Activated T-cell treated with anti-CD3 and anti-CD28 coated beads, Interleukin-2, amount 50 U/mL, for 48 hours (primary cell): ENCODE measurements at regions not wholly inside any gene's neighbourhood (a gene's known extent, or its start where the extent isn't known, plus 50 kb on each side); places are given as distances from the start of the nearest gene placed in this dataset.
"Not testable (repeated sequence)": the region's sequence is repeated elsewhere in the genome, so short reads cannot be mapped to it uniquely, and the experiment has no call there.

Experiments used
- DNase-seq, 2 experiments: peaks; one replicate each; pipeline ENCODE4 v3.0.0-alpha.2; 2020

DNA sequence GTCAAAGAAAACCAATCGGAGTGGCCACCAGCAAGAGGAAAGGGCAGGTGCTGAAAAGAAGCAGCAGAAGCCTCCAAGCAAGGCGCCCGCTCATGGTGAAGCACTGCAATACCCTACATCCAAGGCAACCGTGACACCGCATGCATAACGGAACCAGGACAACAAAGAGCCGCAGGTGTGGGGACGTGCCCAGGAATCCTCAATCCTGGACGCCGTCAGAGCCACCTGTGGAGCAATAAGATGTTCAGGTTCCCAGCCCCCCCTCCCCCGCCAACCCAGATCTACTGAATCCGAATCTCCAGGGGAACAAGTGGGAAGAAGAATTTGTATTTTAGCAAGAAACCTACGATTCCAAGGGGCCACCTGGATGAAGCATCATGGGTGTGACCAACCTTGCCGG, 70.8 kb downstream of the SHANK2 start:
- no peak for DNase-seq

DNA sequence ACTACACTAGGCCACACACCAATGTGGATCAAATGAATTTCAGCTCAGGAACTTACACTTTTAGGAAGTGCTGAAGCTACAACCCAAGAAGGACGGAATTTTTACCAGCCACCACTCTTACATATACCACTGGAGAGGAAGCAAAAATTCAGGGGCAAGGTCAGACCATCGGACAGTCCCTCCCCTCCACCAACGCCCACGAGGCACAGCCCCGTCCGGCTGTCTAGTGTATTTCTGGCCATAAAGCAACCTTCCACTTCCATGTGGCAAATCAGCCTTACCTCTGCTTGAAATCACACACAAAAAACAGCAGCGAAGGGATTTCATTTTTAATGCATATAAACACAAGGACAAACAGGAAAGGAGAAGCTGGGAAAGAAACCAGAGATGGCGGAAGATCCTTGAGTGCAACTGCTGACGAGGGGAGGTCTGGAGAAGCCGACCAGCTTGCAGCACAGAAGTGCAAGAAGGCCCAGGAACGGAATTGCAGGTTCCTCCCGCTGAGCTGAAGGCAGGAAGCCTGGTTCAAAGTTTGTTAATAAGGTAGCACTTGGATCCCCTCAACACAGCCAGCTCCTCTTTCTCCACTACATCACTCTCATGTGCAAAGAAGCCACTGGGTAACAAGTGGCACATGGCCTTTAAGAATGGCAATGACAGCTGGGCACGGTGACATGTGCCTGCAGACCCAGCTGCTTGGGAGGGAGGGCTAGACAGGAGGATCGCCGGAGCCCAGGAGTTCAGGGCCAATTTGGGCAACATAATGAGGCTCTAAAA, 71.5 kb downstream of the SHANK2 start:
- no peak for DNase-seq

DNA sequence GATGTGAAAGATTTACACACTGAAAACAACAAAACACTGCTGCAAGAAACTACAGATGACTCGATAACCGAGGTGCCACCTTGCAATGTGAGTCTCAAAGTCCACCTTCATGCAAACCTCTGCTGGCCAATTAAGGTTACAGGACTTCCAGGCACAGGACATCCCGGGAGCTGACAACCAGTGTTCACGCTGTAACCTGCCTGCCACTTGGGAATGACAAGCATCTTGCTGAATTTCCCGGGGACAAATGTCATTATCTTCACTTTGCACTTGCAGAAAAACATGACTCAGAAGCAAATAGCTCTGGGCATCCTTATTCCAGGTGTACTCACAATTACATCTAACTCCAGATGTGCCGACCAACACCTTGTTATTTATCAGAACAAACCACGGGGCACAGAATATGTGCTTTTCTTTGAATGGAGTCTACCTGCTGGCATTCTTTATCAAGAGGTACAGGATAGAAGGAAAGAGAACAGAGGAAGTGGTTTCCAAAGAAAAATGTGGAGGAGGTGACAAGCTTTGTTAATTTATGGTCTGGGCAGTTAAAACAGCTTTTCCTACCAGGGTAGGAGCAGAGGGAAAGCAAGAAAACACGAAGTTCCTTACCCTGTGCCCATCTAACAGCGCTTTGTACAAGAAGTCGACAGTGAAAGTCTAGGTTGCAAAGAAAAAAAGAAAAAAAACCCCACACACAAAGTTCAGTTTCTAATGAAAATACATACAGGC, 72.3 kb downstream of the SHANK2 start:
- DNase-seq = no peak

DNA sequence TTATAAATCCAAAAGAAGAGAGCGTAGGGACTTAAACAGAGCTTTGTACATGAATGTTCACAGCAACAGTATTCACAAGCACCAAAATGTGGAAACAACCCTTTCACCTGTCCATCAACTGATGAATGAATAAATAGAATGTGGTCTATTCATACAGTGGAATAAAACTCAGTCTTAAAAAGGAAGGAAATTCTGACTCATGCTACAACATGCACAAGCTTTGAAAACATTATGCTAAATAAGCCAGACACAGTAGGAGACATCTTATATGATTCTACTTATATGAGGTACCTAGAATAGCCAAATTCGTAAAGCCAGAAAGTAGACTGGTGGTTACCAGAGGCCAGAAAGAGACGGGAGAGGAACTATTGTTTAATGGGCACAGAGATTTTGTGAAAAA, 74.3 kb downstream of the SHANK2 start:
- no peak for DNase-seq

DNA sequence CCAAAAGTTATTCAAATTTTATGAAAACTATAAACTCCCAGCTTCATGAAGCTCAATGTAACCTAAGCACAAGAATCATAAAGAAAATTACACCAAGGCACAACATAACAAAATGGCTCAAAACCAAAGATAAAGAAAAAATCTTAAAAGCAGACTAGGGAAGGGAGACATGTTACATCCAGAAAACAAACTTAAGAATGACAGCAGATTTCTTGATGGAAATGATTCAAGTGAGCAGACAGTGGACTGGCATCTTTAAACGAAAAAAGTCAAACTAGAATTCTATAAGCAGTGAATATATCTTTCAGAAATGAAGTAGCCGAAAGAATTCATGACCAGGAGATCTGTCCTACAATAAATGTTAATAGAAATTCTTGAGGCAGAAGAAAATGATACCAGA, 75.6 kb downstream of the SHANK2 start:
- no peak for DNase-seq

DNA sequence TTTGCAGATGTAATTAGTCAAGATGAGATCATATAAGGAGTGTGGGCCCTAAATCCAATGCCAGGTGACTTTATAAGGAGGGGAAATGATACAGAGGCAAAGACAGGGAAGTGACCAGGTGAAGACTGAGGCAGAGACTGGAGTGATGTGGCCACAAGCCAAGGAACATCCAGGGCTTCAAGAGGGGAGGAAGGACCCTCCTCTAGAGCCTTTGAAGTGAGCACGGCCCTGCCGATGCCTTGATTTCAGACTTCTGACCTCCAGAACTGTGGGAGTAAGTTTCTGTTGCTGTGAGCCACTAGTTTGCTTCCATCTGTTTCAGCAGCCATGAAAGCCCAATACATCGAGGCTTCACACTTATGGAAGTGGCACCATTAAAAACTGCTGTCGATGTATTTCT, 78.7 kb downstream of the SHANK2 start:
- DNase-seq = no peak

DNA sequence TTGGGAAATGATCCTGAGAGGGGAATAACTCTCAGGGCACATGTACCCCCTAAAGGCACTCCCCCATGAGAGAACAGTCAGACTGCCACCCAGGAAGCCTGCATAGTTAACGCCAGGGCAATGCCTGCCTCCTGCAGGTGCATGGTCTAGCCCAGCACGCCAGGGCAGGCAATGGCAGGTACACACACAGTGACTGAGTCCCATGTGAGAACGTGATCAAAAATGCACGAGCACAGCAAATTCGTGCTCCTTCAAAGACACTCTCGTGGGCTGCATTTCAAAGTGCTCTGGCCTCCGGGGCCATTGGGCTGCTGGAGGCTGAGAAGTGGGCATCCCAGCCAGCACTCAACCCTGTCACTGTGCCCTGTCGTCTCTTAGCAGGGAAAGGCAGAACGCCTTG, 79.7 kb downstream of the SHANK2 start:
- DNase-seq = no peak

DNA sequence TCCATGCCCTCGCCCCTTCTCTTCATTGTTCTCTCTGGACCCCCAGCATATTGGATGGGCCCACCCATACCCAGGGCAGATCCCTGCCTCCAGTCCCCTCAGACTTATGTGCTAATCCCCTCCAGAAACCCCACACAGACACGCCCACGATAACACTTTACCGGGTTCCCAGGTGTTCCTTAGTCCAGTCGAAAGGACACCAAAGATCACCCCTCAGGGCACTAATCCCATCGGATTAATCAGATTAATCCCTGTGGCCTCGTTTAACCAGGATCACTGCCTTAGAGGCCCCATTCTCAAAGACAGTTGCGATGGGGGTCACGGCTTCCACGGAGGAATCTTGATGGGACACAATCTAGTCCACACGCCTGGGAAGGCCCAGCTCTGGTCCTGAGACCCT, 80.8 kb downstream of the SHANK2 start:
- no peak for DNase-seq

DNA sequence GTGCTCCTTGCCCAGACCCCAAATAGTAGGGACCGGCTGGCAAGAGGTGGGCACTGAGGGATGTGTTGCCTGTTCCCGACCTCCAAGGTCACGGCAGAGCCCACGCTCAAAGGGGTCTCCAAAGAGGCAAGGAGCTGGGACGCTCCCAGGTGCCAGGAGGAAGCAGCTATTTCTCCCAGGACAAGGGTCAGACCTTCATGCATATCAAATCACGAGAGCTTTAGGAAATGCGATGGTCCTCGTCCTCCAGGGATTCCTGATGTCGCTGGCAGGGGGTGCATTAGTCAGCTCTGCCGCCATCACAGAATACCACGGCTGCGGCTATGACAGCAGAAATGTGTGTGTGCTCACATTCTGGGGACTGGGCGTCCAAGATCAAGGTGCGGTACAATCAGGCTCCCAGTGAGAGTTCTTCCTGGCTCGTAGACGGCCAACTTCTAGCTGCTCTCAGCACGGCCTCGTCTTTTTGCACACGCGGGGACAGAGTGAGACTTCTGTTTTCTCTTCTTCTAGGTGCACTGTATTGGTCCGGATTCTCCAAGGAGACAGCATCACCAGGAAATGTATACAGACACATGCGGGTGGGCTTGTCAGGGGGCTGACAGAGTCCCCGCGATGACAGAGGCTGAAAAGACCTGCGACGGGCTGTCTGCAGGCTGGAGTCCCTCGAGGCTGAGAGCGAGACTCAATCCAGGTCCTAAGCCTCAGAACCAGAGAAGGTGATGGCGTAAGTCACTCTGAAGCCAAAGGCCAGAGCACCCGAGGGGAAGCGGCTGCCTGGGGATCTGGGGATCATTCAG, 81.6 kb downstream of the SHANK2 start:
- no peak for DNase-seq

DNA sequence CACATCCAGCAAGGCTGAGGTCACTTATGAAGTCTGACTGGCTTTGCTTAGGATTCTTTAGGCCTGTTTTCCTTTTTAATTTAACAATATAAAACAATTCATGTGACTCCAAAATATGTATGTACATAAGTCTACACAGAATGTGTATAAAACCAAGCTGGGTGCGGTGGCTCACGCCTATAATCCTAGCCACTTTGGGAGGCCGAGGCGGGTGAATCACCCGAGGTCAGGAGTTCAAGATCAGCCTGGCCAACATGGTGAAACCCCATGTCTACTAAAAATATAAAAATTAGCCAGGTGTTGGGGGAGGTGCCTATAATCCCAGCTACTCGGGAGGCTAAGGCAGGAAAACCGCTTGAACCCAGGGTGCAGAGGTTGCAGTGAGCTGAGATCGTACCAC, 83.1 kb downstream of the SHANK2 start:
- no peak for DNase-seq

DNA sequence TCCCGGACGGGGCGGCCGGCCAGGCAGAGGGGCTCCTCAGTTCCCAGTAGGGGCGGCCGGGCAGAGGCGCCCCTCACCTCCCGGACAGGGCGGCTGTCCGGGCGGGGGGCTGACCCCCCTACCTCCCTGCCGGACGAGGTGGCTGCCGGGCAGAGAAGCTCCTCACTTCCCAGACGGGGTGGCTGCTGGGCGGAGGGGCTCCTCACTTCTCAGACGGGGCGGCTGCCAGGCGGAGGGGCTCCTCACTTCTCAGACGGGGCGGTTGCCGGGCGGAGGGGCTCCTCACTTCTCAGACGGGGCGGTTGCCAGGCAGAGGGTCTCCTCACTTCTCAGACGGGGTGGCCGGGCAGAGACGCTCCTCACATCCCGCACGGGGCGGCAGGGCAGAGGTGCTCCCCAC, 84.6 kb downstream of the SHANK2 start:
- DNase-seq = not testable (repeated sequence)

DNA sequence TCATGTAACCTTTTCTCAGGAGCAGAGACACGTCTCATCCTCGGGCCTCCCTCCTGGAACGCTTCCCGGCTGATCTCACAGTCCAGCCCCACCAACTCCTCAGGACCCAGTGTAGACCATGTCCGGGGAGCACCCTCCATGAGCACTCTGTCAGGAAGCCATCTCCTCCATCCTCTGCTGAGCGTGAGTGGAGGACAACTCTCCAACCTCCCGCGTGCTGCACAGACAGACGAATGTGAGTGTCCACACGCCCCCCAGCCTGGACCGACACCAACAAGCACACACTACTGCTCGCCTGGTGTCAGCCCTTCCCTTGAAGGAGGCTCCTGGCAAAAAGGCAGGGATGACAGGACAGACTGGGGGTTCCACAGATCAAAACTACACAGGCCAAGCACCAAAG, 86.6 kb downstream of the SHANK2 start:
- no peak for DNase-seq

DNA sequence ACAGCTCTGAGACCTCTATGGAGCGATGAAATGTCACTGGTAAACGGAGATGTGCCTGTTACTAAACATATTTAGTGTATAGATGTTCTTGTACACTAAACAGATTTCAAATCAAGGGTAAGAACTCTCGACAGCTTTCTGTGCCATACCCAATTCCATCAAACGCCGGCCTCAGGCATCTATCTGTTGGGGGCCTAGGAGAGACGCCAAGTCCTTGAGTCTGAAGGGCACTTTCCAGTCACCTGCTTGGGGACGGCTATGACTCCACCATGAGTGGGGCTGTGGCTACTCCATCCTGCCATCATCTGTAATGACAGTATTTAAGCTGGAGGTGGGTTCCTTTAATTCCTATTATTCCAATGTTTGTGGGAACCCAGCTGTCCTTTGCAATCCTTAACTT, 87.8 kb downstream of the SHANK2 start:
- no peak for DNase-seq

DNA sequence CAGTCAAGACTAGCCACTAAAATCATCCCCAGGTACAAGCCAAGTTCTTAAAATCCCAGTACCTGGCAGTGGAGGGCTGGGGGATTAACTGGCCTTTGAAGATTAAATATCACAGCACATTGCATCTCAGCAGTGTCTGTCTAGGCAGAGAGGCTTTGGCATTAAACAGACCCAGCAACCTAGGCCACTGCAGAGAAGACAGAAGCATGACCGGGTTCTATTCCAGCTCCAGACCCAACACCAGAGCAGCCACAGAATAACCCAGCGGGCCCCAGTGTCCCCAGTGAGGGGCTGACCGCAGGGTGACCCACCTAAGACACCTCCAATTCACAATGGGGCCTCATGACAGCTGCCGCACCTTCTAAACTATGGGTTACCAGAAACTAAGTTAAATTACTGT, 88.2 kb downstream of the SHANK2 start:
- DNase-seq = no peak

DNA sequence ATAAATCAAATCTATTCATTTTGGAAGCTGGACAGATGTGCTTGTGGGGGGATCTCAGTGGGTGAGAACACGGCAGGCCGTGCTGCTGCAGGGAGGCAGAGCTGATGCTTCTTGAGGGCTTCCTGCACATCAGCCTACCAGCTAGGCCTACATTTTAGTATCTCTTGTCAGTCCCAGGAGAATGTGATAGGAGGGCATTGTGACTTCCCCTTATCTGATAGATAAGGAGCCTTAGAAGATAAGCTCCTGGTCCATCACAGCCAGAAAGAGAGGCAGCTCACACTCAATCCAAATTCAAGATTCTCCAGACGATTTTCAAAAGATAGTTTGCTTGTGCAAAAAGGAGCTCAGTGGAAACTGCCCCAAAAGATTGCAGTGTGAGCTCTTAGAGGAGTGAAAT, 89.0 kb downstream of the SHANK2 start:
- DNase-seq = no peak

DNA sequence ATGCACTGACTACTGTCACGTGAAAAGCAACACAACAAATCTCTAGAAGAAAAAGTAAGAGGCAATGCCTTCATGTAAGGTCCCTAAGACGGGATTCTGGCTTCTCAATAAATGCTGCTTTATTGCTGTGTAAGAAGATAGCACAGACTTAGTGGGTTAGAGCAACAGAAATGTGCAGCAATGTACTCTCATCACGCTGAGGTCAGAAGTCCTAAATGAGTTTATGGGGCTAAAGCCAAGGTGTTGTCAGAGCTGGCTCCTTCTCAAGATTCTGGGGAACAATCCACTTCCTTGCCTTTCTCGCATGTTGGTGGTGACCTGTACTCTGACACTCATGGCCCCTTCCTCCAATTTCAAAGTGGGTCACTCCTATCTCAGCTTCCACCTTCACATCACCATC, 93.4 kb downstream of the SHANK2 start:
- DNase-seq = no peak

DNA sequence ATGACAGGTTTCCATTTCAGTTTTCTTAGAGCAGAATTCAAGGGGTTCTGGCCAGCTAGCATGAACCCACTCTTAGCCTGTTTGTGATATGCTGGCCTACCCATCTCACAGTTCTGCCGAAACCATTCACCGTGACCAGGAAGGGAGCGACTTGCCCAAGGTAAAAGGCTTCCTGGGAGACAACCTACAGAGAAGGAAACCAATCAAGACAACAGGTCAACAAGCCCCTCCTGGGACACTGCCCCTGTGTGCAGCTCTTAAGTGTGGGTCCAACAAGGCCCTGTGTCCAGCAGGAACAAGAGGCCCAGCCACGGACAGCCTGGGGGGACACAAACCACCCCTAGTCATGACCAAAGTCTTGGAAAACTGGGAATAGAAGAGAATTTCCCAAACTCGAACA, 94.7 kb downstream of the SHANK2 start:
- not testable (repeated sequence) for DNase-seq

DNA sequence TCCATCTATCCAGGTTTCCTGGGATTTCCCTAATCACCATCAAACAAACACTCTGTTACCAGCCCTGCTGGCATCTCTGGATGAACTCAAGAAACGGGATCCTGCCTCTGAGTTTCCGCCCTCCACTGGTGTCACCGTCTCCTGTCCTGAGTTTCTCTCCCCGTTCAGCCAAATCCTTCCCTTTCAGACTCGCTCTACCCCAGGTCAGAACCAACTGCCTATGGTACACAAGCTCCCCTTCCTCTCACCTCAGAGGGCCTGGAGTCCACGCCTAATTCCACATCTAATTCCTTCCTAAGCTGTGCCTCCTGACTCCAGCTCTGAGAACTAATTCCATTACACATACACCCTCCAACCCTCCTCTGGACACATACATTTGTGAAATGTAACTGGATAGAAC, 96.1 kb downstream of the SHANK2 start:
- DNase-seq = no peak

DNA sequence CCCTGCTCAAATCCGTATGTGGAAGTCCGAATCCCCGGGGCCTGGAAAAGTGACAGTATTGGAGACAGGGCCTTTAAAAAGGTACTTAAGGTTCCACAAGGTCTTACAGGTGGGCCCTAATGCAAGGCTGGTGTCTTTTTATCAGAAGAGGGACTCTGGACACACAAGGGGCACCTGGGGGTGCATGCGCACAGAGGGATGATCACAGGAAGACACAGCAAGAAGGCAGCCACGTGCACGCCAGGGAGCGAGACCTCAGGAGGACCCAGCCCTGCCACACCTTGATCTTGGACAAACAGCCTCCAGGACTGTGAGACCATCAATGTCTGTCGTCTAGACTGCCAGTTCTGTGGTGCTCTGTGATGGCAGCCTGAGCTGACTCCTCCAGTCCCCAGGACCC, 96.5 kb downstream of the SHANK2 start:
- DNase-seq = no peak

DNA sequence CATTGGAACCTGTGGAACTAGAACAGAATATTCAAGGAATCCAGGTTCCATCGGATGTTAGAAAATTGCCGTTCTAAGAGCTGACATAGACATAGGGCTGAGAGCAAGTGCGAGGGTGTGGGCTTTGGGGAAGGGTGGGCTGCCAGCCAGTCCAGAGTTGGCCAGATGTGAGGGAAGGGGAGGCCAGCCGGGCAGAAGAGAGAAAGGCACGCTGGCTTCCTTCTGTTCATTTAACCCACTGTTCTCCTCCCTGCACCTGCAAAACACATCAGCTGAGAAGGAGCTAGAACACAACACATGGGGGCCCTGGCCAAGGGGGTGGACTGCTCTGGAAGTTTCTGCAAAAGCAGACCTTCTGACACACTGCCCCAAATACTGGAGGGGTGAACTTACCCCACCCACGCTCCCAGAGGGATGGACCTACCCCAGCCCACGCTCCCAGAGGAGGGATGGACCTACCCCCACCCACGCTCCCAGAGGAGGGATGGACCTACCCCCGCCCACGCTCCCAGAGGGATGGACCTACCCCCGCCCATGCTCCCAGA, 98.0 kb downstream of the SHANK2 start:
- DNase-seq = no peak

DNA sequence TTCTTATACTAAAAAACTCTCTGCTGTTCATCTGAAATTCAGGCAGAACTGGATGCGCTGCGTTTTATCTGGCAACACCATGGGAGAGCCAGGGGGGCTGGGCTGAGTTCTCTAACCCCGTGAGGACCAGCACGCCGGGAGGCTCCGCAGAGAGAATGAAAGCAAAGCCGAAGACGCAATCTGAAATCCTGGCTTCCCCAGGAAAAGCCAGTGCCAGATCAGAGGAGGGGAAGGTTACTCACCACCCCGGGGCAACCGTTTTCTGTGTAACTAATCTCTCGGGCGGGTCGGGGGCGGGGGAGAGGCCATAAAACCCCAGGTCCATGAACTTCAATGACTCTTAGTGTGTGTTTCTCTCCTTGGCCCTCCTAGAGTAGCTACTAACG, 99.4 kb downstream of the SHANK2 start:
- DNase-seq = no peak

DNA sequence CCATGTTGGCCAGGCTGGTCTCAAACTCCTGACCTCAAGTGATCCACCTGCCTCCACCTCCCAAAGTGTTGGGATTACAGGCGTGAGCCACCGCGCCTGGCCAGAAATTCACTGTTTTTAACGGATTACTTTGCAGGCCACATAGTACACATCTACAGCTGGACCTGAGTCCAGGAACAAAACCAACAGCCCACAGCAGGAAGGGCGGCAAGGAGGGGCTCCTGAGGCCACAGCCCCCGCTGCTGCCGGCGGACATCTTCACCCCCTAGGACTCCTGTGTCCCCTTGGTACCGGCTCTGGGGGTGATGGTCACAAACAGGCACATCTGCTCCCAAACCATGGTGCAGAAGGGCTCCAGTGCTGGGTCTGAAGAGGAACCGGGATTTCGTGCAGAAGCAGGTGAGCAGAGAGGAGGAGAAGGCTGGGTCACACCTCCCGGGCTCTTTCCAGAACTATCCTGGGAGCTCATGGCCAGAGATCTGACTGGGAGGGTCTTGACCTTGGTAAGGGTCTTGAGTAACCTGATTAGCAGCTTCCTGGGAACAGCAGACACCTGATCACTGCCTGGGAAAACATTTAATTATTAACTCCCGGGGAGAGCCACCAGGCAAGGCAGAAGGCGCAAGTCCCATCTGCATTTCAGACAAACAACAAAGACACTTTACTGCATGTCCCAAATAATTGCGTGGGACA, 99.9 kb downstream of the SHANK2 start:
- DNase-seq = not testable (repeated sequence)

DNA sequence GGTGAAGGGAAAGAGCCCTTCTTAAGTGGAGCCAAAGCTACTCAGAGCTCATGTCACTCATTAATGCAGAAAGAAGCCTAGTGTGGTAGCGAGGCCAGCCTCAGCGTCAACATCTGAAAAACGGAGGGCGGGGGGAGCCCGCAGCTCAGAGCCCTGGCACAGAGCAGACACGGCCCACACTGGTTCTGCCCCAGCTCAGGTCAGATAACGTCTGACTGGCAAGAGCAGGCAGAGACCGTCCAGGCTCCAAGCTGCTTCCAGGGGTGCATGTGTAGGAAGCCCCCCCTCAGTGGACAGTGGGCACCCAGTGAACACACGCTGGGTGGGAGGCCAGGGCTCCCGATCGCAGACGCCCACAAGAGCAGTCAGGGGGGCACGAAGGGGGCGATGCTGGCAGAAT, 100.8 kb downstream of the SHANK2 start:
- DNase-seq = no peak
